H9 (cell line): ENCODE measurements at regions not wholly inside any gene's neighbourhood (a gene's known extent, or its start where the extent isn't known, plus 50 kb on each side); places are given as distances from the start of the nearest gene placed in this dataset.

ENCODE experiments used
- DNase-seq: peaks from one replicate; pipeline ENCODE4 v3.0.0-alpha.2; 2017
- H2AFZ ChIP-seq: one replicate; pipeline ENCODE4 v1.6.1; 2013; ENCODE audit warnings: mild to moderate bottlenecking, low read length, control low read depth, moderate library complexity
- H2AK5ac ChIP-seq: 2 replicates; pipeline ENCODE4 v1.6.1; 2013; ENCODE audit warnings: low read length, control low read depth, mixed read lengths; ENCODE audit not compliant: insufficient read length
- H2BK120ac ChIP-seq: one replicate; pipeline ENCODE4 v1.6.1; 2013; ENCODE audit warnings: low read depth, mild to moderate bottlenecking, low read length, control low read depth, inconsistent platforms; ENCODE audit not compliant: poor library complexity, severe bottlenecking
- H2BK12ac ChIP-seq: 2 replicates; pipeline ENCODE4 v1.6.1; 2013; ENCODE audit warnings: low read length, control low read depth, mixed read lengths, low read depth; ENCODE audit not compliant: insufficient read length
- H2BK15ac ChIP-seq: 2 replicates; pipeline ENCODE4 v1.6.1; 2013; ENCODE audit warnings: low read depth, low read length, control low read depth
- H2BK20ac ChIP-seq: one replicate; pipeline ENCODE4 v1.6.1; 2013; ENCODE audit warnings: low read depth, mild to moderate bottlenecking, low read length, control low read depth, inconsistent platforms; ENCODE audit not compliant: poor library complexity, severe bottlenecking
- H2BK5ac ChIP-seq: 2 replicates; pipeline ENCODE4 v1.6.1; 2013; ENCODE audit warnings: low read length, control low read depth, mixed read lengths; ENCODE audit not compliant: insufficient read length
- H3K14ac ChIP-seq: 2 replicates; pipeline ENCODE4 v1.6.1; 2013; ENCODE audit warnings: low read length, control low read depth; ENCODE audit not compliant: insufficient read depth
- H3K18ac ChIP-seq: 2 replicates; pipeline ENCODE4 v1.6.1; 2013; ENCODE audit warnings: low read depth, mild to moderate bottlenecking, mixed read lengths, low read length, control low read depth; ENCODE audit not compliant: insufficient read length
- H3K23ac ChIP-seq: 2 replicates; pipeline ENCODE4 v1.6.1; 2013; ENCODE audit warnings: low read length, control low read depth, mixed read lengths, low read depth; ENCODE audit not compliant: insufficient read length
- H3K23me2 ChIP-seq: 2 replicates; pipeline ENCODE4 v1.6.1; 2013; ENCODE audit warnings: low read depth, mild to moderate bottlenecking, mixed read lengths, low read length, control low read depth; ENCODE audit not compliant: insufficient read length, poor library complexity, severe bottlenecking
- H3K27ac ChIP-seq: 2 replicates; pipeline ENCODE4 v1.5.1; 2013; ENCODE audit warnings: low read length, control low read depth, mixed read lengths, low read depth; ENCODE audit not compliant: insufficient read length
- H3K27me3 ChIP-seq: 2 replicates; pipeline ENCODE4 v1.6.1; 2013; ENCODE audit warnings: low read length, control low read depth, inconsistent platforms; ENCODE audit not compliant: insufficient read depth
- H3K4ac ChIP-seq: 2 replicates; pipeline ENCODE4 v1.6.1; 2013; ENCODE audit warnings: low read depth, mild to moderate bottlenecking, control low read depth, inconsistent platforms, low read length, moderate library complexity
- H3K4me1 ChIP-seq: 2 replicates; pipeline ENCODE4 v1.6.1; 2013; ENCODE audit warnings: low read length, control low read depth, inconsistent platforms; ENCODE audit not compliant: insufficient read depth
- H3K4me2 ChIP-seq: 2 replicates; pipeline ENCODE4 v1.6.1; 2013; ENCODE audit warnings: low read length, control low read depth, mixed read lengths; ENCODE audit not compliant: insufficient read length, insufficient read depth
- H3K56ac ChIP-seq: 2 replicates; pipeline ENCODE4 v1.6.1; 2013; ENCODE audit warnings: low read depth, mild to moderate bottlenecking, mixed read lengths, low read length, control low read depth; ENCODE audit not compliant: insufficient read length
- H3K79me1 ChIP-seq: 2 replicates; pipeline ENCODE4 v1.6.1; 2013; ENCODE audit warnings: low read depth, mild to moderate bottlenecking, moderate library complexity, low read length, control low read depth, inconsistent platforms; ENCODE audit not compliant: insufficient read depth, poor library complexity, severe bottlenecking
- H3K79me2 ChIP-seq: 2 replicates; pipeline ENCODE4 v1.6.1; 2013; ENCODE audit warnings: low read length, control low read depth, inconsistent platforms; ENCODE audit not compliant: insufficient read depth
- H3K9ac ChIP-seq: 2 replicates; pipeline ENCODE4 v1.6.1; 2013; ENCODE audit warnings: low read length, control low read depth, mixed read lengths; ENCODE audit not compliant: insufficient read length; ENCODE audit errors: extremely low read depth
- H3K9me3 ChIP-seq: one replicate; pipeline ENCODE4 v1.6.1; 2013; ENCODE audit warnings: low read depth, low read length, inconsistent platforms; ENCODE audit not compliant: control insufficient read depth
- H3T11ph ChIP-seq: one replicate; pipeline ENCODE4 v1.6.1; 2013; ENCODE audit warnings: mild to moderate bottlenecking, low read length, control low read depth, inconsistent platforms
- H4K20me1 ChIP-seq: one replicate; pipeline ENCODE4 v1.6.1; 2013; ENCODE audit not compliant: control insufficient read depth, insufficient read length, insufficient read depth
- H4K5ac ChIP-seq: 2 replicates; pipeline ENCODE4 v1.6.1; 2013; ENCODE audit warnings: low read depth, mild to moderate bottlenecking, mixed read lengths, low read length, control low read depth; ENCODE audit not compliant: insufficient read length
- H4K8ac ChIP-seq: replicated peaks from 2 replicates; pipeline ENCODE4 v1.6.1; 2013; ENCODE audit warnings: low read length, control low read depth, mixed read lengths, low read depth; ENCODE audit not compliant: insufficient read length
- H4K91ac ChIP-seq: 2 replicates; pipeline ENCODE4 v1.6.1; 2013; ENCODE audit warnings: low read depth, mild to moderate bottlenecking, moderate library complexity, mixed read lengths, low read length, control low read depth; ENCODE audit not compliant: insufficient read length
- H3K27ac Mint-ChIP-seq, 3 experiments: 2 replicates in 2 of 3; 3 replicates in 1 of 3; pipeline ENCODE4 v1.8.0; 2020 to 2021; ENCODE audit warnings: mixed read lengths in 3 of 3, mild to moderate bottlenecking in 1 of 3, moderate library complexity in 1 of 3
- H3K27me3 Mint-ChIP-seq: 2 replicates; pipeline ENCODE4 v1.8.0; 2021; ENCODE audit warnings: low read depth, mild to moderate bottlenecking, moderate library complexity, mixed read lengths
- H3K36me3 Mint-ChIP-seq, 3 experiments: 2 replicates in 2 of 3; 3 replicates in 1 of 3; pipeline ENCODE4 v1.8.0; 2020 to 2021; ENCODE audit warnings: low read depth in 3 of 3, mixed read lengths in 3 of 3; ENCODE audit not compliant: insufficient read depth in 1 of 3
- H3K4me1 Mint-ChIP-seq, 2 experiments: 2 replicates each; pipeline ENCODE4 v1.8.0; 2020; ENCODE audit warnings: mixed read lengths in 2 of 2
- H3K4me3 Mint-ChIP-seq, 2 experiments: 2 replicates in 1 of 2; 3 replicates in 1 of 2; pipeline ENCODE4 v1.8.0; 2020 to 2021; ENCODE audit warnings: mild to moderate bottlenecking in 2 of 2, mixed read lengths in 2 of 2, moderate library complexity in 1 of 2
- H3K9me3 Mint-ChIP-seq, 2 experiments: 2 replicates in 1 of 2; 3 replicates in 1 of 2; pipeline ENCODE4 v1.8.0; 2020; ENCODE audit warnings: mild to moderate bottlenecking in 2 of 2, mixed read lengths in 2 of 2, moderate library complexity in 1 of 2
- CTCF ChIP-seq: fragments of 200-600 bp; sonication (generic); conservative IDR thresholded peaks from 3 replicates; pipeline ENCODE4 v1.8.0; 2021; ENCODE audit warnings: antibody characterized with exemption, mild to moderate bottlenecking
- WGBS: extraction: QIAGEN DNeasy Blood & Tissue Kit; methylation state at CpG from one replicate; pipeline ENCODE4 v1.1.7; 2013; ENCODE audit warnings: missing lambda C conversion rate, low lambda C conversion rate, mixed read lengths; ENCODE audit not compliant: insufficient read length; ENCODE audit errors: extremely low coverage; 5-methylcytosine and 5-hydroxymethylcytosine counted together

DNA sequence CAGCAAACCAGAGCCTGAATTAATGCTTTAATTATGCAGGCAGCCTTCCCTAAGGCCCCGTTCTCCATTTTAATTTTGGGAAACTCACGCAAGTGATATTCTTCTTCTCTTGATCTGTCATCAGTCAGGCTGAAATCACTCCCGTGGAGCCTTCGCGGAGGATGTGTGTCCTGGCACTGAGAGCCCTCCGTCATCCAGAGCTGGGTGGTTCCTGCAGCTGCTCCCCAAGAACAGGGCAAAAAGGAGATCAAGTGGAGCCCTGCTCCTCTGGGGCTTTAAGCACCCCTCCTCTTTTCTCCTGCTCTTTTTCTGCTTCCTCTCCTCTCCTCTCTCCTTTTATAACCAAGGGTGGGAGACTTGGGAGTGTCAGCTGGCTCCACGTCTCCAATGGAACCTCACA lies 133.2 kb upstream of the CACNA1E start:
- no peaks in the 10 kb centered on the region for H3K36me3 Mint-ChIP-seq
- no peak overlapping the region for H3K14ac ChIP-seq
- no peak for DNase-seq
- H2AK5ac ChIP-seq = no peak overlapping the region
- no peaks in the 10 kb centered on the region for H3K27me3 ChIP-seq
- H3K4me1 ChIP-seq = no peaks in the 10 kb centered on the region
- no peaks in the 10 kb centered on the region for H3K9me3 ChIP-seq
- no peak overlapping the region for H2AFZ ChIP-seq
- no peak overlapping the region for H3T11ph ChIP-seq
- TF ChIP-seq CTCF = no peak
- no peak overlapping the region for H2BK12ac ChIP-seq
- no peak overlapping the region for H2BK20ac ChIP-seq
- no peak overlapping the region for H4K8ac ChIP-seq
- no peaks in the 10 kb centered on the region for H3K23me2 ChIP-seq
- no peak overlapping the region for H3K4ac ChIP-seq
- H2BK15ac ChIP-seq = no peak overlapping the region
- no peak overlapping the region for H3K27ac ChIP-seq
- no peaks in the 10 kb centered on the region for H3K79me2 ChIP-seq
- no peak overlapping the region for H2BK5ac ChIP-seq
- WGBS = no CpG with 5 or more reads among the region's 7 CpGs
- no peak overlapping the region for H3K4me2 ChIP-seq
- H3K23ac ChIP-seq = no peak overlapping the region
- H3K4me3 Mint-ChIP-seq = no peak overlapping the region
- H2BK120ac ChIP-seq = no peak overlapping the region
- no peak overlapping the region for H3K9ac ChIP-seq
- H3K4me1 Mint-ChIP-seq = peaks cover 0 to 4% of the 10 kb centered on the region in 2 experiments; a peak in 1 of 4 replicates
- no peak overlapping the region for H4K91ac ChIP-seq
- H3K27ac Mint-ChIP-seq = no peak overlapping the region
- no peak overlapping the region for H3K56ac ChIP-seq
- no peak overlapping the region for H3K18ac ChIP-seq
- H4K20me1 ChIP-seq = no peaks in the 10 kb centered on the region
- H3K9me3 Mint-ChIP-seq = no peaks in the 10 kb centered on the region
- no peak overlapping the region for H4K5ac ChIP-seq
- H3K27me3 Mint-ChIP-seq = peaks cover 4% of the 10 kb centered on the region
- no peaks in the 10 kb centered on the region for H3K79me1 ChIP-seq
